ENCODE measurements at regions not wholly inside any gene's neighbourhood (a gene's known extent, or its start where the extent isn't known, plus 50 kb on each side); places are given as distances from the start of the nearest gene placed in this dataset.

DNA sequence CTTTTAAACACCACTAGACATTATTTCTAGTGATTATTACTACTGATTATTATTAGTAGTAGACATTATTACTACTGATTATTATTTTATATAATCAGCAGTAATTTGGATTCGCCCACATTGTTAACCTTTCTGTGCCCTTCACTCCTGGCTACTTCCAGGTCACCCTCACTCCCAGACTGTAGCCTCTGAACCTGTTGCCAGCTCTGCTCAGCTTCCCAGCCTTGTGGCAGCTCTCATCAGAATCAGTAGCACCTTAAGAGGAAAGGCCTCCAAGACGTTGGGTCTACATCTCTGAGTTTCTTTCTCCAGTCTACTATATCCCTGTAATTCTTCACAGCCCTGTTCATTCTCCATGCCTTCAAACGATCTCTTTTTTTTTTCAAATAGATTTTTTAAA, 137.0 kb downstream of the KATNIP start:
- no peak overlapping the region for H3K4me3 ChIP-seq (ENCODE audit: low read length)
- Mint-ChIP-seq H3K27ac (no peak overlapping the region), H3K4me3 (no peak overlapping the region), H3K36me3 (ENCODE audit: low read depth) (peaks cover 14% of the 10 kb centered on the region), H3K4me1 (no peaks in the 10 kb centered on the region), H3K27me3 (ENCODE audit: insufficient read depth) (no peaks in the 10 kb centered on the region), H3K9me3 (no peaks in the 10 kb centered on the region)
- no peak for DNase-seq
- H3K4me1 ChIP-seq (ENCODE audit: control insufficient read depth, insufficient read depth, low read length) = no peaks in the 10 kb centered on the region
- no peak overlapping the region for H3K9ac ChIP-seq (ENCODE audit: extremely low read depth, low read length, poor library complexity, severe bottlenecking)
- no peak overlapping the region for H3K27ac ChIP-seq (ENCODE audit: low read depth, low read length)
- peaks cover 4% of the 10 kb centered on the region for H3K36me3 ChIP-seq (ENCODE audit: control insufficient read depth, insufficient read depth, low read length)
- 82% methylated on average over 2 of the region's 3 CpGs; no CpG with 5 or more reads in 1 of the 2 experiments for WGBS, 2 experiments (ENCODE audit: insufficient coverage in 1 of 2, insufficient read length in 1 of 2)
- TF ChIP-seq, protein P1, sequence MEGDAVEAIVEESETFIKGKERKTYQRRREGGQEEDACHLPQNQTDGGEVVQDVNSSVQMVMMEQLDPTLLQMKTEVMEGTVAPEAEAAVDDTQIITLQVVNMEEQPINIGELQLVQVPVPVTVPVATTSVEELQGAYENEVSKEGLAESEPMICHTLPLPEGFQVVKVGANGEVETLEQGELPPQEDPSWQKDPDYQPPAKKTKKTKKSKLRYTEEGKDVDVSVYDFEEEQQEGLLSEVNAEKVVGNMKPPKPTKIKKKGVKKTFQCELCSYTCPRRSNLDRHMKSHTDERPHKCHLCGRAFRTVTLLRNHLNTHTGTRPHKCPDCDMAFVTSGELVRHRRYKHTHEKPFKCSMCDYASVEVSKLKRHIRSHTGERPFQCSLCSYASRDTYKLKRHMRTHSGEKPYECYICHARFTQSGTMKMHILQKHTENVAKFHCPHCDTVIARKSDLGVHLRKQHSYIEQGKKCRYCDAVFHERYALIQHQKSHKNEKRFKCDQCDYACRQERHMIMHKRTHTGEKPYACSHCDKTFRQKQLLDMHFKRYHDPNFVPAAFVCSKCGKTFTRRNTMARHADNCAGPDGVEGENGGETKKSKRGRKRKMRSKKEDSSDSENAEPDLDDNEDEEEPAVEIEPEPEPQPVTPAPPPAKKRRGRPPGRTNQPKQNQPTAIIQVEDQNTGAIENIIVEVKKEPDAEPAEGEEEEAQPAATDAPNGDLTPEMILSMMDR (conservative IDR thresholded peaks at IDR 0.05) = no peak
- H3K27me3 ChIP-seq (ENCODE audit: control insufficient read depth, insufficient read depth, low read length, poor library complexity, severe bottlenecking) = no peaks in the 10 kb centered on the region
- no peaks in the 10 kb centered on the region for H3K9me3 ChIP-seq (ENCODE audit: control insufficient read depth, low read length)

DNA sequence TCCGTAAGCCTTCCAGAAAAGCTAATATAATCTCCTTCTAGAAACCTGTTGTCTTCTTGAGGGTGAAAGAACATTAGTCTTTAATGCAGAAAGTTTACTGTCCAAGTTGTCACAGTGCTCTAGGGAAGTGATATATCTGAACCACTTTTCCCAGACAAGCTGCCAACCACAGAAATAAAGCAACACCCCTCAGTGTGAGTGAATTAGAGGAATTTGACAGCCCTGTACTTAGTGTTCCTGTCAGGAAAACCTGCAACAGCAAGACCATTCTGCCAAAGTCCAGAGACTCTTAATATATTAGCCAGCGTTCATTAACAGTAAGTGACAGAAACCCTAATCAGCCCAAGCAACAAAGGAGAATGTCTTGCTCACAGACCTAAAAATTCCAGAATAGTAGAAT, 137.7 kb downstream of the KATNIP start:
- Histone ChIP-seq H3K9ac (ENCODE audit: extremely low read depth, low read length, poor library complexity, severe bottlenecking) (no peak overlapping the region), H3K9me3 (ENCODE audit: control insufficient read depth, low read length) (no peaks in the 10 kb centered on the region), H3K4me1 (ENCODE audit: control insufficient read depth, insufficient read depth, low read length) (no peaks in the 10 kb centered on the region), H3K4me3 (ENCODE audit: low read length) (no peak overlapping the region), H3K27ac (ENCODE audit: low read depth, low read length) (no peak overlapping the region), H3K27me3 (ENCODE audit: control insufficient read depth, insufficient read depth, low read length, poor library complexity, severe bottlenecking) (no peaks in the 10 kb centered on the region), H3K36me3 (ENCODE audit: control insufficient read depth, insufficient read depth, low read length) (no peaks in the 10 kb centered on the region)
- no peaks in the 10 kb centered on the region for H3K27me3 Mint-ChIP-seq (ENCODE audit: insufficient read depth)
- no peak overlapping the region for H3K27ac Mint-ChIP-seq
- TF ChIP-seq, protein P1 (conservative IDR thresholded peaks at IDR 0.05) = no peak
- H3K36me3 Mint-ChIP-seq (ENCODE audit: low read depth) = peaks cover 7% of the 10 kb centered on the region
- DNase-seq = no peak
- H3K4me1 Mint-ChIP-seq = no peaks in the 10 kb centered on the region
- no peaks in the 10 kb centered on the region for H3K9me3 Mint-ChIP-seq
- 94 to 100% methylated on average over 1 to 2 of the region's 2 CpGs for WGBS, 2 experiments (ENCODE audit: insufficient coverage in 1 of 2, insufficient read length in 1 of 2)
- no peak overlapping the region for H3K4me3 Mint-ChIP-seq

- Histone ChIP-seq H3K9ac (ENCODE audit: extremely low read depth, low read length, poor library complexity, severe bottlenecking) (no peak overlapping the region), H3K9me3 (ENCODE audit: control insufficient read depth, low read length) (no peaks in the 10 kb centered on the region), H3K4me3 (ENCODE audit: low read length) (no peak overlapping the region), H3K27ac (ENCODE audit: low read depth, low read length) (no peak overlapping the region), H3K4me1 (ENCODE audit: control insufficient read depth, insufficient read depth, low read length) (no peaks in the 10 kb centered on the region), H3K27me3 (ENCODE audit: control insufficient read depth, insufficient read depth, low read length, poor library complexity, severe bottlenecking) (no peaks in the 10 kb centered on the region), H3K36me3 (ENCODE audit: control insufficient read depth, insufficient read depth, low read length) (no peaks in the 10 kb centered on the region)
- 75 to 100% methylated on average over 2 to 3 of the region's 5 CpGs for WGBS, 2 experiments (ENCODE audit: insufficient coverage in 1 of 2, insufficient read length in 1 of 2)
- DNase-seq = no peak
- H3K27me3 Mint-ChIP-seq (ENCODE audit: insufficient read depth) = no peaks in the 10 kb centered on the region
- H3K27ac Mint-ChIP-seq = no peak overlapping the region
- TF ChIP-seq, protein P1 (conservative IDR thresholded peaks at IDR 0.05) = no peak
- H3K9me3 Mint-ChIP-seq = no peaks in the 10 kb centered on the region
- H3K36me3 Mint-ChIP-seq (ENCODE audit: low read depth) = peaks cover 2% of the 10 kb centered on the region
- H3K4me3 Mint-ChIP-seq = no peak overlapping the region
- no peaks in the 10 kb centered on the region for H3K4me1 Mint-ChIP-seq
Measured at GRCh38 chr16:27689711-27690110, 139.8 kb downstream of the KATNIP start.
